CD14-positive monocyte (primary cell): ENCODE measurements at regions not wholly inside any gene's neighbourhood (a gene's known extent, or its start where the extent isn't known, plus 50 kb on each side); places are given as distances from the start of the nearest gene placed in this dataset.

Experiments used
- DNase-seq, 3 donors: peaks; one replicate each; pipeline ENCODE4 v3.0.0-alpha.2; 2011 to 2022
- H2AFZ ChIP-seq: 2 replicates; pipeline ENCODE4 v1.6.0; 2012; ENCODE audit warnings: mild to moderate bottlenecking, low read depth, low read length, inconsistent platforms; ENCODE audit not compliant: insufficient read depth, poor library complexity, severe bottlenecking
- H3K27ac ChIP-seq, 2 donors: 1 replicate in 1 of 2; 2 replicates in 1 of 2; pipeline ENCODE4 v1.5.1; 2012 to 2013; ENCODE audit warnings: low read length in 2 of 2, control low read depth in 1 of 2, inconsistent platforms in 1 of 2, low read depth in 1 of 2, mild to moderate bottlenecking in 1 of 2
- H3K27me3 ChIP-seq, 2 donors: one replicate each; pipeline versions ENCODE4 v1.6.0 to v1.6.1; 2011 to 2013; ENCODE audit warnings: low read length in 2 of 2; ENCODE audit not compliant: control insufficient read depth in 2 of 2, insufficient read depth in 2 of 2
- H3K36me3 ChIP-seq, 2 donors: replicated peaks in 1 of 2; 1 replicate in 1 of 2; 2 replicates in 1 of 2; pipeline versions ENCODE4 v1.5.1 to v1.6.1; 2012 to 2013; ENCODE audit warnings: low read length in 2 of 2, control low read depth in 1 of 2, inconsistent platforms in 1 of 2, mild to moderate bottlenecking in 1 of 2; ENCODE audit not compliant: insufficient read depth in 2 of 2, control insufficient read depth in 1 of 2
- H3K4me1 ChIP-seq, 2 donors: 1 replicate in 1 of 2; 2 replicates in 1 of 2; pipeline versions ENCODE4 v1.5.1 to v1.6.1; 2012 to 2013; ENCODE audit warnings: low read length in 2 of 2, control low read depth in 1 of 2, inconsistent platforms in 1 of 2, mild to moderate bottlenecking in 1 of 2, moderate library complexity in 1 of 2; ENCODE audit not compliant: insufficient read depth in 2 of 2, control insufficient read depth in 1 of 2
- H3K4me2 ChIP-seq: replicated peaks from 2 replicates; pipeline ENCODE3; 2012; ENCODE audit warnings: low read length, moderate library complexity, mild to moderate bottlenecking; ENCODE audit not compliant: poor library complexity, severe bottlenecking; ENCODE audit errors: extremely low read depth
- H3K4me3 ChIP-seq, 3 experiments: fragments of 200-600 bp in 1 of 3; sonication (generic) in 1 of 3; replicated peaks in 1 of 3; 1 replicate in 2 of 3; 2 replicates in 1 of 3; pipeline ENCODE4 v1.5.1; 2011 to 2013; ENCODE audit warnings: low read length in 3 of 3, mild to moderate bottlenecking in 3 of 3, control low read depth in 2 of 3, low read depth in 2 of 3, inconsistent platforms in 1 of 3, moderate library complexity in 1 of 3
- H3K79me2 ChIP-seq: 2 replicates; pipeline ENCODE4 v1.6.0; 2012; ENCODE audit warnings: mild to moderate bottlenecking, control low read depth, inconsistent platforms, low read length, moderate library complexity; ENCODE audit not compliant: insufficient read depth
- H3K9ac ChIP-seq: 2 replicates; pipeline ENCODE4 v1.6.0; 2017; ENCODE audit warnings: low read length, mild to moderate bottlenecking; ENCODE audit not compliant: insufficient read depth, poor library complexity, severe bottlenecking
- H3K9me3 ChIP-seq, 2 donors: replicated peaks in 1 of 2; 1 replicate in 1 of 2; 2 replicates in 1 of 2; pipeline versions ENCODE4 v1.5.1 to v1.6.1; 2012 to 2013; ENCODE audit warnings: low read length in 2 of 2, control low read depth in 1 of 2; ENCODE audit not compliant: control insufficient read depth in 1 of 2, insufficient read depth in 1 of 2
- H4K20me1 ChIP-seq: 2 replicates; pipeline ENCODE4 v1.6.0; 2012; ENCODE audit warnings: mild to moderate bottlenecking, low read length, control low read depth, moderate library complexity; ENCODE audit not compliant: insufficient read depth
- H3K27ac Mint-ChIP-seq, 7 donors: one replicate each; pipeline ENCODE4 v1.8.0; 2020; ENCODE audit warnings: mild to moderate bottlenecking in 7 of 7, mixed read lengths in 7 of 7, moderate library complexity in 6 of 7, inconsistent platforms in 2 of 7
- H3K27me3 Mint-ChIP-seq, 3 donors: one replicate each; pipeline ENCODE4 v1.8.0; 2021 to 2022; ENCODE audit warnings: low read depth in 3 of 3, mild to moderate bottlenecking in 3 of 3, mixed read lengths in 3 of 3, moderate library complexity in 3 of 3, inconsistent platforms in 1 of 3
- H3K36me3 Mint-ChIP-seq, 2 donors: one replicate each; pipeline ENCODE4 v1.8.0; 2020; ENCODE audit warnings: mixed read lengths in 2 of 2, inconsistent platforms in 1 of 2, mild to moderate bottlenecking in 1 of 2
- H3K4me1 Mint-ChIP-seq: one replicate; pipeline ENCODE4 v1.8.0; 2020; ENCODE audit warnings: mild to moderate bottlenecking, mixed read lengths
- H3K4me3 Mint-ChIP-seq, 2 donors: one replicate each; pipeline ENCODE4 v1.8.0; 2020; ENCODE audit warnings: mild to moderate bottlenecking in 2 of 2, mixed read lengths in 2 of 2, moderate library complexity in 1 of 2
- H3K9me3 Mint-ChIP-seq, 7 donors: one replicate each; pipeline ENCODE4 v1.8.0; 2020 to 2022; ENCODE audit warnings: mixed read lengths in 7 of 7, mild to moderate bottlenecking in 6 of 7, moderate library complexity in 6 of 7, inconsistent platforms in 2 of 7
- WGBS: methylation state at CpG from one replicate; pipeline ENCODE4 v1.1.5; 2013; ENCODE audit warnings: missing lambda C conversion rate; ENCODE audit not compliant: insufficient coverage; 5-methylcytosine and 5-hydroxymethylcytosine counted together
- intact Hi-C, 2 donors: fragments of 100-400 bp; cut with micrococcal nuclease; formaldehyde crosslinking; loops; one replicate each; pipeline versions ENCODE4 v1.15.0 to v1.15.1; 2023
- TF ChIP-seq, protein P1 (sequence below): fragments of 200-600 bp; IDR thresholded peaks from one replicate; pipeline ENCODE4 v1.8.0; 2022; ENCODE audit warnings: antibody characterized with exemption, mild to moderate bottlenecking

DNA sequence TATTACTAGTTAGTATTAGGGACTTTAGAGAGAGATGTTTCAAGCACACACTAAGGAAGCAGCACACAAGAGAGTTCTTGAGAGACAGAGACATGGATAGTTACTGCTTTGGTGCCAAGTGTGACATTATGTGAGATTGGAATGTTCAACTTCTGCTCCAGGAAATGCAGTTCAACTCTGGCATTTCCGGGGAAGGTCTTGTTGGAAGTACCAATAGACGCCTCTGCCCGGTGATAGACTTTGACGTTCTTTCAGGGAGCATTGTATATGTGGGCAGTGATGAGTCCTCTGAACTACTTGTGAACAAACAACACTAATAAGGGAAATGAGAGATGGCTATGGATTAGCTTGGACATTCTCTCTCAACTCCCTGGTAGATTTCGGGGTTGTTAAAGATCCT, 638.1 kb upstream of the BOD1L1 start:
- Histone ChIP-seq H3K4me3 (no peak overlapping the region), H4K20me1 (no peaks in the 10 kb centered on the region), H3K79me2 (no peaks in the 10 kb centered on the region), H3K36me3 (no peaks in the 10 kb centered on the region), H3K9ac (no peak overlapping the region), H3K4me2 (no peak overlapping the region), H3K27me3 (no peaks in the 10 kb centered on the region), H3K4me1 (peaks cover 12 to 23% of the 10 kb centered on the region in 2 donors), H3K27ac (no peak overlapping the region), H2AFZ (no peak overlapping the region), H3K9me3 (no peaks in the 10 kb centered on the region)
- intact Hi-C loops, result no loop called here
- DNase-seq, result no peak
- TF ChIP-seq, protein P1, sequence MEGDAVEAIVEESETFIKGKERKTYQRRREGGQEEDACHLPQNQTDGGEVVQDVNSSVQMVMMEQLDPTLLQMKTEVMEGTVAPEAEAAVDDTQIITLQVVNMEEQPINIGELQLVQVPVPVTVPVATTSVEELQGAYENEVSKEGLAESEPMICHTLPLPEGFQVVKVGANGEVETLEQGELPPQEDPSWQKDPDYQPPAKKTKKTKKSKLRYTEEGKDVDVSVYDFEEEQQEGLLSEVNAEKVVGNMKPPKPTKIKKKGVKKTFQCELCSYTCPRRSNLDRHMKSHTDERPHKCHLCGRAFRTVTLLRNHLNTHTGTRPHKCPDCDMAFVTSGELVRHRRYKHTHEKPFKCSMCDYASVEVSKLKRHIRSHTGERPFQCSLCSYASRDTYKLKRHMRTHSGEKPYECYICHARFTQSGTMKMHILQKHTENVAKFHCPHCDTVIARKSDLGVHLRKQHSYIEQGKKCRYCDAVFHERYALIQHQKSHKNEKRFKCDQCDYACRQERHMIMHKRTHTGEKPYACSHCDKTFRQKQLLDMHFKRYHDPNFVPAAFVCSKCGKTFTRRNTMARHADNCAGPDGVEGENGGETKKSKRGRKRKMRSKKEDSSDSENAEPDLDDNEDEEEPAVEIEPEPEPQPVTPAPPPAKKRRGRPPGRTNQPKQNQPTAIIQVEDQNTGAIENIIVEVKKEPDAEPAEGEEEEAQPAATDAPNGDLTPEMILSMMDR, result no peak
- Mint-ChIP-seq H3K4me3 (no peak overlapping the region), H3K36me3 (peaks cover 0 to 2% of the 10 kb centered on the region in 2 donors), H3K27ac (peak overlapping the region in 1 of 7 donors; percentile 18), H3K27me3 (peaks cover 0 to 2% (median 0%) of the 10 kb centered on the region in 3 donors), H3K9me3 (peaks cover 0 to 4% (median 2%) of the 10 kb centered on the region in 7 donors), H3K4me1 (peaks cover 18% of the 10 kb centered on the region)
- 100% methylated on average over 1 of the region's 5 CpGs for WGBS

DNA sequence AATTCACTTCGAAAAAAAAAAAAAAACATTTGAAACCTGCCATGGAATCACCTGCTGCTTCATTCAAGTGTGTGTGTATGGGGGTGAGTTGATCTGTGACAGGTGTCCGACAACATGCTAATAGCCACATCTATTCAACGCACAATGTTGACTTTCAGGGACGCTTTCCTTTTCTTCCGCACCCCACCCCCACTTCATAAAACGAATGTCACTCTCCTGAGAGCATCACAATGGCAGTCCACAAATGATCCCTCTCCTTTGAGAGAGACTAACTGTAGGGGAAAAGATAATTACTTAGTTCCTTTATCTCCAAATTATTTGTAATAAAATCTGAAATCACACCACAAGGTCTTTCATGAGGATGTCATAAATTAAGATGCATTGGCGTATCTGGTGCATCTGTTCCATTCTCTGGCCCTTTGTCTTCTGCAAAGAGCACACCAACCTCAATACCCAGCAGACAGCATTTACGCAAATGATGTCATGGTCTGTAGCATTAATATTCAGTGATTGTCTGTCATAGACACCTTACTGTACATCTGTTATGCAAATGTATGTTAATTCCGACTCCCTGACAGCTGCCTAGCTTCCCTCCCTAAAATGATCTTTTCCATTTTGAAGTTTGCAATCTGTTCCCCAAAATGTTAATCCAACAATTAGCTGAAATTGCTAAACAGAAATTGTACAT, 640.0 kb upstream of the BOD1L1 start:
- H3K9ac ChIP-seq, result no peak overlapping the region
- DNase-seq, result no peak
- H3K4me3 ChIP-seq, result no peak overlapping the region
- no peaks in the 10 kb centered on the region for H3K27me3 ChIP-seq
- Mint-ChIP-seq H3K27ac (peak overlapping the region in 1 of 7 donors; percentile 2), H3K4me3 (no peak overlapping the region), H3K36me3 (peaks cover 2 to 5% of the 10 kb centered on the region in 2 donors), H3K27me3 (no peaks in the 10 kb centered on the region), H3K9me3 (peaks cover 0 to 3% (median 0%) of the 10 kb centered on the region in 7 donors), H3K4me1 (peaks cover 35% of the 10 kb centered on the region)
- no peaks in the 10 kb centered on the region for H3K36me3 ChIP-seq
- H3K4me2 ChIP-seq, result no peak overlapping the region
- H3K4me1 ChIP-seq, result peaks cover 27 to 39% of the 10 kb centered on the region in 2 donors
- H2AFZ ChIP-seq, result no peak overlapping the region
- no peaks in the 10 kb centered on the region for H3K9me3 ChIP-seq
- TF ChIP-seq, protein P1, result no peak
- H3K79me2 ChIP-seq, result no peaks in the 10 kb centered on the region
- no CpG with 5 or more reads among the region's 9 CpGs for WGBS
- intact Hi-C loops, result no loop called here
- no peaks in the 10 kb centered on the region for H4K20me1 ChIP-seq
- no peak overlapping the region for H3K27ac ChIP-seq
